ENCODE measurements at regions not wholly inside any gene's neighbourhood (a gene's known extent, or its start where the extent isn't known, plus 50 kb on each side); places are given as distances from the start of the nearest gene placed in this dataset.

GRCh38 chr9:95570150-95570549 is 53.4 kb upstream of the PTCH1 start:
- TF ChIP-seq FOXP2 (optimal IDR thresholded peaks at IDR 0.05; ENCODE audit: borderline replicate concordance, extremely low read depth, extremely low read length, insufficient read depth): no peak
- TF ChIP-seq REST (IDR thresholded peaks at IDR 0.05; ENCODE audit: insufficient read depth in 1 of 2, low read depth in 2 of 2, low read length in 2 of 2): no peak
- no peak for TF ChIP-seq TAF1 (IDR thresholded peaks at IDR 0.05; ENCODE audit: borderline replicate concordance, insufficient read depth, low read length)
- no peak for TF ChIP-seq POLR2AphosphoS5 (IDR thresholded peaks at IDR 0.05; ENCODE audit: low read depth, low read length)
- no peak for TF ChIP-seq SIN3A (IDR thresholded peaks at IDR 0.05; ENCODE audit: borderline replicate concordance, insufficient read depth, low read length)

Data from PFSK-1 (cell line).